ENCODE measurements at regions not wholly inside any gene's neighbourhood (a gene's known extent, or its start where the extent isn't known, plus 50 kb on each side); places are given as distances from the start of the nearest gene placed in this dataset.
A peak's percentile ranks its signal among the peaks of the same experiment; 100 is the strongest.
"Not testable (repeated sequence)": the region's sequence is repeated elsewhere in the genome, so short reads cannot be mapped to it uniquely, and the experiment has no call there.

GRCh38 chr11:69905611-69906452 is 86.6 kb upstream of the FGF3 start:
- no peak for DNase-seq

- no peak for DNase-seq
Measured at GRCh38 chr11:69906453-69906907, 87.3 kb upstream of the FGF3 start.

- DNase-seq = no peak
Measured at GRCh38 chr11:69907611-69908010, 88.4 kb upstream of the FGF3 start.

- no peak for DNase-seq
Measured at GRCh38 chr11:69908511-69909220, 89.5 kb upstream of the FGF3 start.

- no peak for DNase-seq
Measured at GRCh38 chr11:69909561-69910518, 90.6 kb upstream of the FGF3 start.

GRCh38 chr11:69910519-69911309 is 91.5 kb upstream of the FGF3 start:
- no peak for DNase-seq

- DNase-seq = no peak
Measured at GRCh38 chr11:69911310-69912160, 92.3 kb upstream of the FGF3 start.

GRCh38 chr11:69912161-69912910 is 93.1 kb upstream of the FGF3 start:
- no peak for DNase-seq

- DNase-seq = no peak
Measured at GRCh38 chr11:69912911-69913451, 93.8 kb upstream of the FGF3 start.

GRCh38 chr11:69913591-69914285 is 94.5 kb upstream of the FGF3 start:
- no peak for DNase-seq

- DNase-seq = no peak
Measured at GRCh38 chr11:69914286-69915150, 95.3 kb upstream of the FGF3 start.

- no peak for DNase-seq
Measured at GRCh38 chr11:69915151-69915500, 95.9 kb upstream of the FGF3 start.

- peak; percentile 68 for DNase-seq
Measured at GRCh38 chr11:69915501-69916250, 96.5 kb upstream of the FGF3 start.

- DNase-seq = not testable (repeated sequence)
Measured at GRCh38 chr11:69916251-69916649, 97.0 kb upstream of the FGF3 start.

GRCh38 chr11:69916806-69917387 is 97.7 kb upstream of the FGF3 start:
- no peak for DNase-seq

- DNase-seq = no peak
Measured at GRCh38 chr11:69917529-69917928, 98.3 kb upstream of the FGF3 start.

GRCh38 chr11:69918231-69918937 is 99.2 kb upstream of the FGF3 start:
- DNase-seq = no peak

Measured in NCI-H1105 (cell line).